Neural progenitor cell (in vitro differentiated cells): ENCODE measurements at regions not wholly inside any gene's neighbourhood (a gene's known extent, or its start where the extent isn't known, plus 50 kb on each side); places are given as distances from the start of the nearest gene placed in this dataset.

Experiments used
- EZH2phosphoT487 ChIP-seq: fragments of 200-600 bp; sonication (generic); IDR thresholded peaks from 2 replicates; pipeline ENCODE4 v1.6.1; 2017; ENCODE audit warnings: antibody characterized with exemption
- TF ChIP-seq, protein P1 (sequence below): fragments of 200-600 bp; sonication (generic); IDR thresholded peaks from 2 replicates; pipeline ENCODE4 v1.5.1; 2017; ENCODE audit warnings: antibody characterized with exemption, mild to moderate bottlenecking

GRCh38 chr5:56494300-56494731 is 261.2 kb upstream of the ANKRD55 start:
- TF ChIP-seq, protein P1, sequence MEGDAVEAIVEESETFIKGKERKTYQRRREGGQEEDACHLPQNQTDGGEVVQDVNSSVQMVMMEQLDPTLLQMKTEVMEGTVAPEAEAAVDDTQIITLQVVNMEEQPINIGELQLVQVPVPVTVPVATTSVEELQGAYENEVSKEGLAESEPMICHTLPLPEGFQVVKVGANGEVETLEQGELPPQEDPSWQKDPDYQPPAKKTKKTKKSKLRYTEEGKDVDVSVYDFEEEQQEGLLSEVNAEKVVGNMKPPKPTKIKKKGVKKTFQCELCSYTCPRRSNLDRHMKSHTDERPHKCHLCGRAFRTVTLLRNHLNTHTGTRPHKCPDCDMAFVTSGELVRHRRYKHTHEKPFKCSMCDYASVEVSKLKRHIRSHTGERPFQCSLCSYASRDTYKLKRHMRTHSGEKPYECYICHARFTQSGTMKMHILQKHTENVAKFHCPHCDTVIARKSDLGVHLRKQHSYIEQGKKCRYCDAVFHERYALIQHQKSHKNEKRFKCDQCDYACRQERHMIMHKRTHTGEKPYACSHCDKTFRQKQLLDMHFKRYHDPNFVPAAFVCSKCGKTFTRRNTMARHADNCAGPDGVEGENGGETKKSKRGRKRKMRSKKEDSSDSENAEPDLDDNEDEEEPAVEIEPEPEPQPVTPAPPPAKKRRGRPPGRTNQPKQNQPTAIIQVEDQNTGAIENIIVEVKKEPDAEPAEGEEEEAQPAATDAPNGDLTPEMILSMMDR = no peak
- no peak for TF ChIP-seq EZH2phosphoT487
